GM19025 (cell line): ENCODE measurements at regions not wholly inside any gene's neighbourhood (a gene's known extent, or its start where the extent isn't known, plus 50 kb on each side); places are given as distances from the start of the nearest gene placed in this dataset.

Experiments
- ATAC-seq: cut with Tn5 transposase; IDR thresholded peaks from one replicate; pipeline ENCODE4 v1.9.1; 2021; ENCODE audit warnings: mild to moderate bottlenecking, low read depth, moderate library complexity; ENCODE audit not compliant: unreplicated experiment

DNA sequence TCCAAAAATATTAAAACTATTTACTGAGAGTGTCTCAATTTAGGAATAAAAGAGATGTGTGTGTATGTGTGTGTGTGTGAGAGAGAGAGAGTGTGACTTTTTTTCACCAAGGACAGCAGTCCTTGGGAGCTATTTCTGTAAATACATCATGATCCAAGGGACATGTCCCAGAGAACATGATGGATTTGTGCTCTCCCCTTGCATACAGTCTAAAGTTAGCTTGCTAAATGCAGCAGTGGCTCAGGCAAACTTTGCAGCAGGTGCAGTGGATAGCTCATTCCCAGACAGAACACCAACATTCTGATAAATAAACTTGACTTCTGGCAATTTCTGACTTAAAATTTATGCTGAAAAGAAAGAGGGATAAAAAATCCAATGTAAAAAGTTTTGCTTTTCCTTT is 55.4 kb upstream of the SGCD start:
- ATAC-seq: no peak

DNA sequence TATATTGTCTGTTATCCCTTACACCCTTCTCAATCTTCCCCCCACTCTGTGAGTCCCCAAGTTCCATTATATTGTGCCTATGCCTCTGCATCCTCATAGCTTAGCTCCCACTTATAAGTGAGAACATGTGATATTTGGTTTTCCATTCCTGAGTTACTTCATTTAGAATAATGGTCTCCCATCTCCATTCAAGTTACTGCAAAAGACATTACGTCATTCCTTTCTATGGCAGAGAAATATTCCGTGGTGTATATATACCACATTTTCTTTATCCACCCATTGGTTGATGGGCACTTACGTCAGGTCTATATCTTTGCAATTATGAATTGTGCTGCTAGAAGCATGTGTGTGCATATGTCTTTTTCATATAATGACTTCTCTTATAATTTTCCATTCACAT is 54.8 kb upstream of the SGCD start:
- no peak for ATAC-seq

DNA sequence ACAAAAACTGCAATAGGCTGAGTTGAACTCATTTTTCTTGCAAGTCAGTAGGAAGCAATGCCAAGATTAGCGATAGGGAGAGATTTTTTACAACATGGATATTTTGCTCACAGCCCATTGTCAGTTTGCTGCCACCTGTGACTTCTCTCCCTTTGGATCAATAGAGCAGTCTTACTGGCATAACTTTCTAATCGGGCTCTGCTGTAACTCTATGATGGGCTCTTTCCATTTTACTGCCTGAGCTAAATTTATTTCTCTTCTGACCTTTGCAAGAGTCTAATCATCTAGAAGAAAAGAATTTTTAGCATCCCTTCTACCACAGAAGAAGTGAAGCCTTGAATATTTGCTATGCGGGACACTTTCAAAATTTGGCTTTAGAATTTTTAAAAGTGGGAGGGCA is 53.6 kb upstream of the SGCD start:
- no peak for ATAC-seq

DNA sequence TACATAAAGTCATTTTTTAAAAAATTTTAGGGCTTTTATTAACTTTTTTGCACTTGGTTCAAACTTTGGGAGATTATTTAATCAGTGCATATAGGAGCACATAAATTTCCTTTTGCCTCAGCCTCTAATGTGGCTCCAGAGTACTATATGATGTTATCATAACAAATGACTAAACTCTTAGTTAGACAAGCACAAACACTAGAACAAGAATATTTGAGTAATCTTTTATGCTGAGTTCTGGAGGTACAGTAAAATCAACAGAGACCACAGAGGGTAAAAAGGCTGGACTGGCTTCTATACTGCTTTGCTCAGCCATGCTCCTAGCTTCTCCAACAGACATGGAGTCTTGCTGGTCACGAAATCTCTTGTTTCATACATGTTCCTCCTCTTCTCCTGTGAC is 52.5 kb upstream of the SGCD start:
- ATAC-seq: no peak
